Suprapubic skin (tissue), 4 donors: ENCODE measurements at regions not wholly inside any gene's neighbourhood (a gene's known extent, or its start where the extent isn't known, plus 50 kb on each side); places are given as distances from the start of the nearest gene placed in this dataset.
A peak's percentile ranks its signal among the peaks of the same experiment; 100 is the strongest.

ENCODE experiments used
- DNase-seq, 2 donors: peaks; one replicate each; pipeline ENCODE4 v3.0.0-alpha.2; 2019; ENCODE audit warnings: low spot score in 2 of 2
- H3K27ac ChIP-seq: fragments of 200-600 bp; sonication (generic); one replicate; pipeline ENCODE4 v1.5.1; 2019
- H3K27me3 ChIP-seq: fragments of 200-600 bp; sonication (generic); one replicate; pipeline ENCODE4 v1.5.1; 2019
- H3K36me3 ChIP-seq: fragments of 200-600 bp; sonication (generic); one replicate; pipeline ENCODE4 v1.5.1; 2019
- H3K4me1 ChIP-seq: fragments of 200-600 bp; sonication (generic); one replicate; pipeline ENCODE4 v1.5.1; 2019
- H3K4me3 ChIP-seq: fragments of 200-600 bp; sonication (generic); one replicate; pipeline ENCODE4 v1.5.1; 2019; ENCODE audit warnings: mild to moderate bottlenecking
- H3K9me3 ChIP-seq: fragments of 200-600 bp; sonication (generic); one replicate; pipeline ENCODE4 v1.5.1; 2019
- CTCF ChIP-seq, 2 donors: fragments of 200-600 bp in 1 of 2; fragments of 450-650 bp in 1 of 2; sonication (generic) in 1 of 2; IDR thresholded peaks; one replicate each; pipeline ENCODE4 v1.5.1; 2016 to 2019; ENCODE audit warnings: antibody characterized with exemption in 2 of 2, mild to moderate bottlenecking in 1 of 2, moderate library complexity in 1 of 2
- EP300 ChIP-seq: sonication (generic); formaldehyde crosslinking; IDR thresholded peaks from one replicate; pipeline ENCODE4 v1.6.1; 2017; ENCODE audit warnings: antibody characterized with exemption
- POLR2A ChIP-seq, 2 donors: fragments of 450-650 bp; IDR thresholded peaks; one replicate each; pipeline ENCODE4 v1.6.1; 2017; ENCODE audit warnings: antibody characterized with exemption in 2 of 2, mild to moderate bottlenecking in 2 of 2, moderate library complexity in 2 of 2
- POLR2AphosphoS5 ChIP-seq, 3 donors: sonication (generic); formaldehyde crosslinking; IDR thresholded peaks; one replicate each; pipeline ENCODE4 v1.6.1; 2017; ENCODE audit warnings: antibody characterized with exemption in 3 of 3
- WGBS: methylation state at CpG from one replicate; pipeline ENCODE4 v1.1.5; 2018; 5-methylcytosine and 5-hydroxymethylcytosine counted together

GRCh38 chr10:46232666-46233065 is 54.1 kb upstream of the ANTXRL start:
- TF ChIP-seq CTCF (IDR thresholded peaks at IDR 0.05) (no peak), POLR2AphosphoS5 (IDR thresholded peaks at IDR 0.05) (no peak), POLR2A (IDR thresholded peaks at IDR 0.05) (no peak), EP300 (no peak)
- Histone ChIP-seq H3K4me3 (no peak overlapping the region), H3K9me3 (no peaks in the 10 kb centered on the region), H3K27me3 (no peaks in the 10 kb centered on the region), H3K27ac (no peak overlapping the region), H3K4me1 (peaks cover 5% of the 10 kb centered on the region), H3K36me3 (no peaks in the 10 kb centered on the region)
- DNase-seq = peak in 1 of 2 donors; percentile 45
- 87% methylated on average over 9 of the region's 9 CpGs for WGBS

- Histone ChIP-seq H3K36me3 (no peaks in the 10 kb centered on the region), H3K4me1 (peaks cover 5% of the 10 kb centered on the region), H3K9me3 (no peaks in the 10 kb centered on the region), H3K27ac (no peak overlapping the region), H3K27me3 (no peaks in the 10 kb centered on the region), H3K4me3 (no peak overlapping the region)
- TF ChIP-seq POLR2A (IDR thresholded peaks at IDR 0.05) (no peak), CTCF (IDR thresholded peaks at IDR 0.05) (no peak), POLR2AphosphoS5 (IDR thresholded peaks at IDR 0.05) (no peak), EP300 (no peak)
- WGBS = 71% methylated on average over 3 of the region's 3 CpGs
- DNase-seq = peak in 1 of 2 donors; percentile 49
Observed at GRCh38 chr10:46233181-46233580, 53.6 kb upstream of the ANTXRL start.

GRCh38 chr10:46234026-46234425 is 52.8 kb upstream of the ANTXRL start:
- Histone ChIP-seq H3K9me3 (no peaks in the 10 kb centered on the region), H3K4me1 (peaks cover under 1% of the 10 kb centered on the region), H3K36me3 (no peaks in the 10 kb centered on the region), H3K27ac (no peak overlapping the region), H3K27me3 (no peaks in the 10 kb centered on the region), H3K4me3 (no peak overlapping the region)
- peak in 1 of 2 donors; percentile 59 for DNase-seq
- TF ChIP-seq POLR2AphosphoS5 (IDR thresholded peaks at IDR 0.05) (no peak), CTCF (IDR thresholded peaks at IDR 0.05) (no peak), EP300 (no peak), POLR2A (IDR thresholded peaks at IDR 0.05) (no peak)
- 75% methylated on average over 3 of the region's 3 CpGs for WGBS

GRCh38 chr10:46234431-46235060 is 52.3 kb upstream of the ANTXRL start:
- TF ChIP-seq POLR2A (IDR thresholded peaks at IDR 0.05) (no peak), POLR2AphosphoS5 (IDR thresholded peaks at IDR 0.05) (no peak), CTCF (IDR thresholded peaks at IDR 0.05) (no peak), EP300 (no peak)
- H3K4me1 ChIP-seq = no peaks in the 10 kb centered on the region
- H3K27ac ChIP-seq = no peak overlapping the region
- WGBS = 72% methylated on average over 10 of the region's 10 CpGs
- DNase-seq = peak; percentile 30 to 47
- H3K36me3 ChIP-seq = no peaks in the 10 kb centered on the region
- H3K4me3 ChIP-seq = no peak overlapping the region
- no peaks in the 10 kb centered on the region for H3K9me3 ChIP-seq
- H3K27me3 ChIP-seq = no peaks in the 10 kb centered on the region

GRCh38 chr10:46235705-46236545 is 50.9 kb upstream of the ANTXRL start:
- no peaks in the 10 kb centered on the region for H3K27me3 ChIP-seq
- peak; percentile 45 to 59 for DNase-seq
- TF ChIP-seq POLR2A (IDR thresholded peaks at IDR 0.05) = no peak
- no peak for TF ChIP-seq POLR2AphosphoS5 (IDR thresholded peaks at IDR 0.05)
- no peak for TF ChIP-seq EP300
- TF ChIP-seq CTCF (IDR thresholded peaks at IDR 0.05) = no peak

More at GRCh38 chr10:46235705-46236545, 50.9 kb upstream of the ANTXRL start:
- 62% methylated on average over 5 of the region's 5 CpGs for WGBS
- Histone ChIP-seq H3K9me3 (no peaks in the 10 kb centered on the region), H3K27ac (no peak overlapping the region), H3K4me3 (no peak overlapping the region), H3K4me1 (no peaks in the 10 kb centered on the region), H3K36me3 (no peaks in the 10 kb centered on the region)
